A172 (cell line): ENCODE measurements at regions not wholly inside any gene's neighbourhood (a gene's known extent, or its start where the extent isn't known, plus 50 kb on each side); places are given as distances from the start of the nearest gene placed in this dataset.
"Not testable (repeated sequence)": the region's sequence is repeated elsewhere in the genome, so short reads cannot be mapped to it uniquely, and the experiment has no call there.

ENCODE experiments used
- DNase-seq: peaks from one replicate; pipeline ENCODE4 v3.0.0-alpha.2; 2015; ENCODE audit warnings: low spot score

DNA sequence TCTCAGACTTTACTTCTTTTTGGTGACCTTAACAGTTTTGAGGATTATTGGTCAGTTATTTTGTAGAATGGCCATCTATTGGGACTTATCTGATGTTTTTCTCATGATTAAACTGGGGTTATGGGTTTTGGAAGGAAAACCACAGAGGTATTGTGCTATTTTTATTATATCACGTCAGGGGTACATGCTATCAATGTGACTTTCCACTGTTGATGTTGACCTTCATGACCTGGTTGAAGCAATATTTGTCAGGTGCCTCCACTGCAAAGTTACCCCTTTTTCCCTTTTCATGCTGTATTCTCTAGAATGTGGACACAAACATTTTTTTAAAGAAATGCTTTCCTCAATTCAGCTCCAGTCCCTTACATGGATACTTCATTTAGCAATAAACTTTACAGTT, 152.8 kb upstream of the TSLP start:
- DNase-seq = no peak

DNA sequence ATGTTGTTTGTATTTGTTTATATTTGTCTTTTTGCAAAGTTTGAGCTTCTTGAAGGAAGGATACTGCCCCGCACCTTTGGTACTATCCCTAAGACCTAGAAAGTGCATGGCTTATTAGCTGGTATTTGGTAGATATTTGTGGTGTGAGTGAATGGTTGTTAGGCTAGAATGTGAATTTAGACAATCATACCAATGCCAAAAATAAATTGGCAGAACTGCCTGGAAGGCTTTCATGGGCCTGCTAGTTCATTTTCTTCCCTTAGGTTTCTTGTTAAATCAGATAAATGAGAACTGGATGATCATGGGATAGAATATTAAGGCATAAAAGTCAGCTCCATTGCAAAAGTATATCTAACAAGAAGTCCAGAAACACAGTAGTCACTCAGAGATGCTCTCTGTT, 147.5 kb upstream of the TSLP start:
- no peak for DNase-seq

DNA sequence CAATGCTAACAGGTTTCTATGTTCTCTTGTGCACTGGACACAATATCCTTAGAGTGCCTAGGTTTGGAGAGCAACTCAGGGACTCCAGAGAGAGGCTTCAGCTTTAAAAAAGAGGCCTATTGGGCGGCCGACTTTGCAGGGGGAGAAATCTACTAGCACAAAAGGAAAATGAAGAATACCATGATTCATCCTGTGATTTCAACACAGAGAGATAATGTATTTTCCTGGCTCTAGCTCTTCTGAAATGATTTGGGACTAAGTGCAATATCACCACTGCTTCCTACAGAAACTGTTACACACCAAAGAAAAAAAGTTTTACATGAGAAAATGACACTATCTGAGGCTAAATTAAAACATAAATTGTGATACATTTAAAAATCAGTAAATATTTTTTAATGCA, 146.1 kb upstream of the TSLP start:
- no peak for DNase-seq

DNA sequence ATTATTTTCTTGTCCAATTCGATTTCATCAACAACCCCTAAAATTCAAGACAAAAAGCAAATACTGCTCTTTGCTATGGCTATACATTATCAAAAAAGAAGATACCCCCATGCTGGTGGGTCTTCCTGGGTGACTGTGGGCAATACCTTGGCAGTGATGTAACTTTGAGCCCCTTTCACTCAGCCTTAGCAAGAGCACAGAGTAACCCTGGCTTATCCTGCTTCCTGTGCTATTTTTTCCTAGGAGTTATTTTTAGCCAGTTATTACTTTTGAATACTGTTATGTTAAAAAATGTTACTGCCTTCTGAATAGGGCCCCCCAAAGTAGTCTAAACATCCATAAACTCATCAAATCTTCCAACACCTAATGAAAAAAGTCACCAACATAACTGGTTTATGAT, 145.6 kb upstream of the TSLP start:
- DNase-seq = no peak

DNA sequence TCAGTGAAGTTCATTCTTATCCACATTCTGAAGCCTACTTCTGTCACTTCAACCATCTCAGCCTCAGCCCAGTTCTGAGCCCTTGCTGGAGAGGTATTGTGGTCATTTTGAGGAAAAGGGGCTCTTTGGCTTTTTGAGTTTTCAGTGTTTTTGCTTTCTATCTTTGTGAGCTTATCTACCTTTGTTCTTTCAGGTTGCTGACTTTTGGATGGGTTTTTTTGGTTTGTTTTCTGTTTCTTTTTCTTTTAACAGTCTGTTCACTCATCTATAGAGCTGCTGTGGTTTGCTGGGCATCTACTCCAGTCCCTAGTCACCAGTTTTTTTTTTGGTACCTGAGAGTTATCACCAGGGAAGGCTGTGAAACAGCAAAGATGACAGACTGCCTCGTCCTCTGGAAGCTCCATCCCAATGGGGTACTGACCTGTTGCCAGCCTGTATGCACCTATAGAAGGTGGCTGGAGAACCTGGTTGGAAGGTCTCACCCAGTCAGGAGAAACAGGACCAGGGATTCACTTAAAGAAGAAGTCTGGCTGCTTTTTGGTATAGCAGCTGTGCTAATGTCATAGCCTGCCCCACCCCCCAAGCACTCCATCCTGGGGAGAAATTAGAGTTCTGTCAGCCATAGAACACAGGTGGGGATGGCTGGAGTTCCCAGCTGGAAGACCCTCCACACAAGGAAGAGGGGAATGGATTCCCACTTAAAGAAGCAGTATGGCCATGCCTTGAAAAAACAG, 138.6 kb upstream of the TSLP start:
- DNase-seq = no peak

DNA sequence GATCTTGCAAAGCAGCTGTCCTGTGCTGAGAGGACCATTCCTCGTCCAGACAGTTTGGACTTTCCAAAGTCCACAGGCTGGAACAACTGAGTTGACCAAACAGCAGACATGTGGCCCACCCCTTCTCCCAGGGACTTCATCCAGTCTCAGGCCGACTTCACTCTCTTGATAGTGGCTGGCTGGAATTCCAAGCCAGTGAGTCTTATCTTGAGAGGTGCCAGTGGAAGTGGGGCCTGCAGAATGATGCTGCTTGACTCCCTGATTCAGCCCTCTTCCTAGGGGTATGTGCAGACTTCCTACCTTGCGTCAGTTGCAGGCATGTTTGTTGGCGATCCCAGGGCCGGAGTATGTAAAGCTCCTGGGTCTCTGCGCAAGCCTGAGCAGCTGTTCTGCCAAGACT, 131.4 kb upstream of the TSLP start:
- no peak for DNase-seq

DNA sequence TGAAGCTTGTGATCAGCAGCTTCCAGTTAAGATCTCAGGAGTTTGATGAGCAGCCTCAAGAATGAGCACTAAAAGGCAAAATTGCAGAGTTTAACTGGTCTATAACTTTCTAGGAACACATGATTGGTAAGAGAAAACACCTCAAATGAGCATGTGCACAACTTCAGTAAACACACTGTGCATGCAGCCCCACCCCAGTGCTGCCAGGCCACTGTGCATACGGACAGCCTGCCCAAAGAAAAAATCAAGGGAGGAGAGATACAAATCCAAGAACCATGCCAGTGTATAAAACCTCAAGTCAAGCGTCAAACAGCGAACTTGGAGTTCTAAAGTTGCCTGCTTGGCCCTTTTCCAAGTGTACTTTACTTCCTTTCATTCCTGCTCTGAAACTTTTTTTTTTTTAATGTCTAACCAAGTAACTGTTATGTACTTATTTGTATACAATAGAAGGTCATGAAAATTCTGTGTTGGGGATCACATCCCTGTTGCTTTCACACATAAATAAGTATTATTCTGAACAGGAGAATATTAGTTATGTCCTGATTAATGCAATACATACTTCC, 125.6 kb upstream of the TSLP start:
- DNase-seq = no peak

DNA sequence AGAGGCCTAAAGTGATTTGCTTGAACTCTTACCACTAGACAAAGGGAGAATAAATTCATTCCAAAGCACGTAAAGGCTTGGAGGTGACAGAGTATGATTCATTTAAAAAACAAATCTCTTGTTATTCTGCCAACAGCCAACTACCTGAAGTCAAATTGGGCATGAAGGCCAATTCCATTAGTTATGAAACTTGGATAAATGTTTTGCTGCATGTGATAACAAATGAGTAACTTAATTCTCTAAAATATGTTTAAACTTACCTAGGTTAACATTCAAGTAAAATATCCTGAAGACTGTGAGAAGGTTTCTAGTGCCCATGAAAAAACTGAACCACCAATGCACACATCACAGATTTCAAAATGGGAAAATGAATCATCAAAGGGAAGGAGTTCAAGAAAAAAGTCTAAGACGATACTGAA, 120.1 kb upstream of the TSLP start:
- DNase-seq = no peak

DNA sequence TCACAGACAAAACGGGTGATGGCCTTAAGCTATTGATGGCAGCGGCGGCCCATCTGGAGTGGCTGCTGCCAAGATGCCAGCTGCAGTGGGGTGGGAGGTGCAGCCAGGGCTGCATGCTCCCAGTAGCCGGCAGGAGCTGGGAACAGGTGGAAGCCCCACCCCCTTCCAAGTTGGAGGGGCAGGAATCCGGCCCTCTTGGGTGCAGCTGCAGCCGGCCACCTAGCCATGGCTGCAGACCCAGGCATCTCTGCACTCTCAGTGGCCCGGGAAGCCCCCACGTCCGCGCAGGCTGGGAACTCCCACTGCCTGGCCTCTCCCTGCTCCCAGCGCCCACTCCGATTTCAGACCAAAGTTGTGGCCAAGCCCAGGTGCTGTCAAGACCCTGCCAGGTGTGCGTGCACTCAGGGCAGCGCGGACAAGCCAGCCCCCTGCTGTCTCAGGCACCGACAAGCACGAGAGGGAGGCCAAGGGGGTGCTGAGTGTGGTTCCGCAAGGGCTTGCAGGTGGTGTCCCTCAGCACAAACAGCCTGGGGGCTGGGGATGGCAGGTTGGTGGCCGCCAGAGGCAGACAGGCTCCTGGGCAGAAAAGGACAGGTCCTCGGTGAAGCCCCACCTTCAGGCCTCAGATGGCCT, 115.1 kb upstream of the TSLP start:
- DNase-seq = no peak

DNA sequence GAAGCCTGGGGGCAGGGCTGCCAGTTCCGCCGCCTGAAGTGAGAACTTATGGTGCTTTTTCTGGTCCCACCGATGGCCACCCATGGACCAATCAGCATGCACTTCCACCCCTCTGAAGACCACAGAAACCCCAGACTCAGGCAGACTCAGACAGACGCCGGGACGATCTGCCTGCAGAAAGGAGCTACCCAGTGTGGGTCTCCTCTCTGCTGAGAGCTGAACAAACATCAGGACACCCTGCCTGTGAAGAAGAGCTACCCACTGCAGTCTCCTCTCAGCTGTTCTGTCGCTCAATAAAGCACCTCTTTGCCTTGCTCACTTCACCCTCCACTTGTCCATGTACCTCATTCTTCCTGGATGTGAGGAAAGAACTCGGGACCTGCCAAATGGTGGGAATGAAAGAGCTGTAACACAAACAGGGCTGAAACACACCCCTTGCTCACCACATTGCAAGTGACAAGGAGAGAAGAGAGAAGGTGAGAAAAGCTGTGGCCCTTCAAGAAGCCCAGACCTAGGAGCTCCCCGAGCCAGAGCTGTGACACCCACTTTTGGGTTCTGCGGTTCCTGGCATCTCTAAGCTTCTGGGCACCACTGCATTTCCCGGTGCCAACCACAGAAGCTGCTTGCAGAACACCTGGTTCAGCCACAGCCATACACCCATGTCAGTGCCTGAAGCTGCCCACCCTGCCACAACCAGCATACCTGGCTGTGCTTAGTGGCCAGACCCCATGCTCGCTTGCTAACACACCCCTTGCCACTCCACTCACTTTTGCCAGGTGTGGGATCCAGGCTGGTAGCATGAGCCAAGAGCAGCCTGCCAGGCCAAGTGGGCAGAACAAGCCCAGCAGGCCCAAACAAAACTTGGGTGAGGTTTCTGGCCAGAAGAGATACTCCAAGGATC, 114.3 kb upstream of the TSLP start:
- DNase-seq = no peak

DNA sequence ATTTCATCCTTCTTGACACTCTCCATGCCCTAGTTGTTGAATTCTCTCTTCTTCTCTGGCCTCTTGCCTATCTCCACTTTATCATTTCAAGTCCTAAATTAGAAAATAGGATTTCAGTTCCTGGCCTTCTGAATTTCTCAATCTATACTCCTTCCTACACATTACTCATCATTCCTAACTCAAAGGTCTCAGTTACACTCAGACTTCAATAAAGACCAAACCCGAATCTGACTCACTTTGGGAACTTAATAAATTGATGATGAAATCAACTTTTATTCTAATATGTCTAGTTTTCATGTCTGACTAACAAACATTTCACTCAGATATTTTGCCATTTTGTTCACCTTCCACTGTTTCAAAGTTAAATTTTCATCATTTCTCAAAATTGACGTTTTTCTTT, 113.6 kb upstream of the TSLP start:
- DNase-seq = no peak

DNA sequence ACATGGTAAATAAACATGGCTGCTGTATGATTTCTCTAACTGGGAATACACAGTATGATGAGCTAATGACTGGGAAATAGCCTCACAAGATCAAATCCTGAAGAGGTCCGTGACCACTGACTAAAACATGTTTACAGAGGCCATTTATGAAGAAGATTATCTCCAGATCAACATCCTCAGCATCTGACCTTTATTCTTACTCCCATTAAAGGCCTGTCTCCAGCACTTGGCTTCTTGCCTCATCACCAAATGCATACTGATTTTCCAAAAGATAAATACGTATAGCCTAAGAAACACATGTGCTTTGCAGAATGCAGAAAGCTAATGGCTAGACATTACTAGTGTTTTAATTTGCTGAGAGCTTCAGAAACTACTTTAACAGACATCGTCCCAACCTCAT, 108.0 kb upstream of the TSLP start:
- no peak for DNase-seq

DNA sequence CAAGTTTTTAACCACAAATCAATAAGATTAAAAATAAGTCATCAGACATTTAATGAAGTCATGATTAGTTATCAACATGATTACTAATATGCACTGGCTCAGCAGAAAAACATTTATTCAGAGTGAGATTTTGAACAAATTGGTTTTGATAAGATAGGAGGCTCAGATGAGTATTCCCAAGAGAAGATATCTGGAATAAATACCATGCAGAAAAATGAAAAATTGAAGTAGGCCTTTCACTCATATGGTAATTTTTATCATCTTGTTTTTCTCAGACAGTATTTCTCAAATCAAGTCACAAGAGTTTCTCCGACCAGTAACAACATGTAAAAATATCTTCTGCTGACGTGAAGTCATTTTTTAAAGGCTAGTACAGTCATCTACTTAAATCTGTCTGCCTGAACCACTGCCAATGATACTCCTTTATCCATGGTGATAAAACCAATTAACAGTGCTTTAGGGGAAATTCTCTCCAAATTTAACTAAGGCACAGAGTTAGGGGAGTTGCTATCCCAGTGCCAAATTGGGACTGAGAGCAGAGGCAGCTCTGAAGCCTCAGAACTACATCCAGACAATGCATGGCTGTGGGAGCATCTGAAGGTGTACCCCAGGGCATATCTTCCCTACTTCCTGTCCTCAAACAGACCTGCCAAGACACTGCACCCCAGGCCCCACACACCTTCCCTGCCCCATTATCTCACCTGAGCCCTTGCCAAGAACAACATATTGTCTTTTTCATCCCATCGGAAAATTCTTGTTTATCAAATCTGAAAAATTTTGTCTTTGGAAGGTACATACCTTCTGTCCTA, 105.5 kb upstream of the TSLP start:
- DNase-seq = no peak

DNA sequence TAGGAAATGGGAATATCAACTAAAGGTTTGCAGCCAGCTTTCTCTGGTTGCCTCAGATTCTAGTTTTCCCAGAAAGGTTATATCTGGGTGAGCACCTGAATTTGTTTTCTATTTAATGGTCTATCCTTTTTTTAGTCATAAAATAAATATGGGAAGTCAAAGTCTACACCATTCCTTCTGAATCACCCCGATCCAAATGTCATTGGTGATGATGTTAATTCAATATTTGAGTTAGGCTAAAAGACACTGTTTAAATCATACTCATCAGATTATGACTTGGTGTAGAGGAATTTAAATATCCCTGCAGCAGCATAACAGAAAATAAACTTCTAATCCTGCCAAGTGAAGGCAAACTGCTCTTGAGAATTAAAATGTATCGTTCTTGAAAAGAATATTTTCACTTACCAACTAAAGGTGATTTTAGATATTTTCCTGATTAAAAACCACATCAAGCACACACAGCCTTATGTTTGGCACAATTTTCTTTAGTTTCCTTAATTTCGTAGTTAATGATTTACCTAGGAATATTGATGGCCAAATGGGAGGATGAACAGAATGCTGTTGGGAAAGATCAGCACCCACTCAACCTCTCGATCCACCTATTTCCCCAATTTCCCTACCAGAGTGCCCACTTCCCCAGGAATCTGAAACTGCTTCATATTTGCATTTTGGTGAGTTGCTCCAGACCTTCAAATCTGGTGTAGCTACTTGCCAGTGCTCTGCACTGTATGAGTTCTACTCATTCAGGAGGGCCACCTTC, 103.1 kb upstream of the TSLP start:
- no peak for DNase-seq

DNA sequence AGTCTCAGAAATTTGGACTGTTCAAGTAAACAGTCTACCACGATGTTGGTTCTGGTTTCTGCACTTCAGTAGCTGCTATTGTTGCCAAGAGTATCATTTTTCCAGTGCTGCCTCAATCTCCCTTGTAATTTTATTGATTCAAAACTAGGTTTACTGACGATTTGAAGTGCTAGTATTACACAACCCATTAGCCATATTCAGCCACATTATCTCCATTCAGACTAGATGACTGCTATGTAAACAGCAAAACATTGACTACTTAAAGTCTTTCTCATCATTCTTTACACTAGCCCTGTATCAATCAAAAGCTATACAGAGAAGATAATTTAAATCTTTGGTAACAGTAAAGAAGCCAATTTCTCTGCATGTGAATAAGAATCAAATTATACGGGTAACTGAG, 102.0 kb upstream of the TSLP start:
- no peak for DNase-seq

DNA sequence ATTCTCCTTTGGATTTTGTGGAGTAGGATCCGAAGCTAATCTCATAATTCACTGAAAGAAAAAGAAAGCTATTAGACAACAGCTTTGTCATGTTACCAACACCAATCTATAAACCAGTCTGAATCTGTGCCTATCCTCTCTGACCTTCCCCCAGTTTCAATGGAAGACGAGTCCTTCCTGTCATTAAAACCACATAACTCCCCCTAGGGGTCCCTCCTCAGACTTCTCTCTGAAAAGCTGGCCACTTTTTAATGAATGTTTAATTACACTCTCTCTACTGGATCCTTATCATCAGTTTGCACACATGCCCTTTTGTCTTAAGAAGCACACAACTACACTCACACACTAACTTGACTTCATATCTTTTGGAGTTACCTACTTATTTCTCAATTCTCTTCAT, 98.0 kb upstream of the TSLP start:
- DNase-seq = no peak

DNA sequence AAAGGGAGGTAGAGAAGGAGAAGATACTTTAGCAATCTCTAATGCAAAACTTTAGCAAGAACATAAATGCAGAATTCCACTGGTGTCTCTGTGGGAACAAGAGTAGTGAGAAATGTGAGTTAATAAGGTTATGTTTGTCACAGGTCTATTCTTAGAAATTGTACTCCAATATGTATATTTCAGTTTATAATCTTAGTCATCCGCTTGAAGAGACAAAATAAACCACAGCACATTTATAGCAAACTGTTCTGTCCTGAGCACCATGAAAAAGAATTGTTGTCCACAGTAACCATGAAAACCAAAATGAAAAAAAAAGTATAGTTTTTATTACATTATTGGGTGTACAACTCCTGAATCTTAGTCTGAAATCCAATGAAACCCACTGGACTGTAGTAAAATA, 93.6 kb upstream of the TSLP start:
- DNase-seq = no peak

DNA sequence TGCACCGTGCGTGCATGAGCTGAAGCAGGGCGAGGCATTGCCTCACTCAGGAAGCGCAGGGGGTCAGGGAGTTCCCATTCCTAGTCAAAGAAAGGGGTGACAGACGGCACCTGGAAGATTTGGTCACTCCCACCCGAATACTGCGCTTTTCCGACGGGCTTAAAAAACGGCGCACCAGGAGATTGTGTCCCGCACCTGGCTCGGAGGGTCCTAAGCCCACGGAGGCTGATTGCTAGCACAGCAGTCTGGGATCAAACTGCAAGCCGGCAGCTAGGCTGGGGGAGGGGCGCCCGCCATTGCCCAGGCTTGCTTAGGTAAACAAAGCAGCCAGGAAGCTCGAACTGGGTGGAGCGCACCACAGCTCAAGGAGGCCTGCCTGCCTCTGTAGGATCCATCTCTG, 85.6 kb upstream of the TSLP start:
- not testable (repeated sequence) for DNase-seq

DNA sequence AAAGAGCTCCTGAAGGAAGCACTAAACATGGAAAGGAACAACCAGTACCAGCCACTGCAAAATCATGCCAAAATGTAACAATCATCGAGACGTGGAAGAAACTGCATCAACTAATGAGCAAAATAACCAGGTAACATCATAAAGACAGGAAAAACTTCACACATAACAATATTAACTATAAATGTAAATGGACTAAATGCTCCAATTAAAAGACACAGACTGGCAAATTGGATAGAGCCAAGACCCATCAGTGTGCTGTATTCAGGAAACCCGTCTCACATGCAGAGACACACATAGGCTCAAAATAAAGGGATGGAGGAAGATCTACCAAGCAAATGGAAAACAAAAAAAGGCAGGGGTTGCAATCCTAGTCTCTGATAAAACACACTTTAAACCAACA, 83.9 kb upstream of the TSLP start:
- DNase-seq = not testable (repeated sequence)

DNA sequence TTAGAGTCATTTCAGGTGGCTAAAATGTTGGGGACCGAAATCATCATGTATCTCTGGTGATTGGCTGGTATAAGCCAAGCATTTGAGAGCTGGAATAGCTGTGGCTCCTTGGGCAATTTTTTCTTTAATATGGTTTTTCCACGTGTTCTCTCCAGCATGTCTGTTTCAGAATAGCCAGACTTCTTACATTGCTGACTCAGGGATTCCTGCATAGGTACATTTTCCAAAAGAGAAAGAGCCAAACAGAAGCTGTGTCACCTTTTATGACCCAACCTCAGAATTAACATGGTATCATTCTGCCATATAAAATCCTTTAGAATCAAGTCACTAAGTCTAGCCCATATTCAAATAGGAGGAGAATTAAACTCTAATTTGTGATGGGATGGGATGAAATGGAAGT, 74.8 kb upstream of the TSLP start:
- DNase-seq = no peak

DNA sequence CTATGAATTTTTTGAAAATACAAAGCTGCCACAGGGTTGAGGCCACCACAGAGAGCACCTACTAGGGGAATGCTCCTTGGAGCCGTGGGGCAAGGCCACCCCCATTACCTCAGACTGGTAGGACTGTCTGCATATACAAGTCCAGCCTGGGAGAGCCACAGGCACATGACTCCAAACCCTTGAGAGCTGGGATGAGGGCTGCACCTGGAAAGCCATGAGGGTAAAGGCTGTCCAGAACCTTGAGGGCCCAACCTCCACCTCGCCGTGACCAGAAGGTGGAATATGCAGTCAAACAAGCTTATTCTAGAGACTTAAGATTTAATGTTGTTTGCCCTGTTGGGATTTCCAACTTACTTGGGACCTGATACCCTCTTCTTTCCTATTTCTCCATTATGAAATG, 69.5 kb upstream of the TSLP start:
- no peak for DNase-seq
